ENCODE measurements at regions not wholly inside any gene's neighbourhood (a gene's known extent, or its start where the extent isn't known, plus 50 kb on each side); places are given as distances from the start of the nearest gene placed in this dataset.

DNA sequence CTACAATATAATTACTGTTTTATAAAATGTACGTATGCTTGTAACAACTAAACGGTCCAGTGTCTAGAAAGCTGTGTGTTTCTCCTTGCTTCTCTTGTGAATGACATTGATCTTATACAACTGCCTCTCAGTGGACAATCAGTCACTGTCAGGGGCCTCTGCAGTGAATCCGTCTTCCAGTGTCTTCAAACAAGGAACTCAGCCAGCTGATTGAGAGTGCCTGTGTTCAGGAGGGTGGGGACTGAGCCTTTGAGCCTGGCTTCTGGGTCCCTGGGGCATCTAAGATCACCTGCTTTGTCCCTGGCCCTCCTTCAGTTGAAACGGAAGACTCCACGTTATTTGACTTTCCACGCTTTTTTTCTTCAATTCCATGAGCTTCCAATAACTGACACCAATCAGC lies 133.1 kb upstream of the SFSWAP start:
- TF ChIP-seq, protein P1, sequence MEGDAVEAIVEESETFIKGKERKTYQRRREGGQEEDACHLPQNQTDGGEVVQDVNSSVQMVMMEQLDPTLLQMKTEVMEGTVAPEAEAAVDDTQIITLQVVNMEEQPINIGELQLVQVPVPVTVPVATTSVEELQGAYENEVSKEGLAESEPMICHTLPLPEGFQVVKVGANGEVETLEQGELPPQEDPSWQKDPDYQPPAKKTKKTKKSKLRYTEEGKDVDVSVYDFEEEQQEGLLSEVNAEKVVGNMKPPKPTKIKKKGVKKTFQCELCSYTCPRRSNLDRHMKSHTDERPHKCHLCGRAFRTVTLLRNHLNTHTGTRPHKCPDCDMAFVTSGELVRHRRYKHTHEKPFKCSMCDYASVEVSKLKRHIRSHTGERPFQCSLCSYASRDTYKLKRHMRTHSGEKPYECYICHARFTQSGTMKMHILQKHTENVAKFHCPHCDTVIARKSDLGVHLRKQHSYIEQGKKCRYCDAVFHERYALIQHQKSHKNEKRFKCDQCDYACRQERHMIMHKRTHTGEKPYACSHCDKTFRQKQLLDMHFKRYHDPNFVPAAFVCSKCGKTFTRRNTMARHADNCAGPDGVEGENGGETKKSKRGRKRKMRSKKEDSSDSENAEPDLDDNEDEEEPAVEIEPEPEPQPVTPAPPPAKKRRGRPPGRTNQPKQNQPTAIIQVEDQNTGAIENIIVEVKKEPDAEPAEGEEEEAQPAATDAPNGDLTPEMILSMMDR (IDR thresholded peaks at IDR 0.05; ENCODE audit: unreplicated experiment) = no peak
- BruUV-seq (replicated peaks) = no TSS peak
- Mint-ChIP-seq H3K36me3 (ENCODE audit: insufficient read depth, unreplicated experiment) (no peaks in the 10 kb centered on the region), H3K27ac (ENCODE audit: low read depth, unreplicated experiment) (no peak overlapping the region), H3K4me3 (ENCODE audit: unreplicated experiment) (no peak overlapping the region), H3K4me1 (ENCODE audit: insufficient read depth, unreplicated experiment) (no peaks in the 10 kb centered on the region), H3K27me3 (ENCODE audit: insufficient read depth, unreplicated experiment) (peaks cover 74% of the 10 kb centered on the region), H3K9me3 (ENCODE audit: unreplicated experiment) (peaks cover 10% of the 10 kb centered on the region)
- POLR2A ChIA-PET = no interaction called here
- intact Hi-C loops (cut with micrococcal nuclease) = no loop called here
- CTCF ChIA-PET = interaction anchor here (0.6 kb wide), 1 partner anchor 751 kb away, joined by 3 read pairs; no protein-coding TSS in a partner anchor
- DNase-seq (ENCODE audit: unreplicated experiment) = no peak

DNA sequence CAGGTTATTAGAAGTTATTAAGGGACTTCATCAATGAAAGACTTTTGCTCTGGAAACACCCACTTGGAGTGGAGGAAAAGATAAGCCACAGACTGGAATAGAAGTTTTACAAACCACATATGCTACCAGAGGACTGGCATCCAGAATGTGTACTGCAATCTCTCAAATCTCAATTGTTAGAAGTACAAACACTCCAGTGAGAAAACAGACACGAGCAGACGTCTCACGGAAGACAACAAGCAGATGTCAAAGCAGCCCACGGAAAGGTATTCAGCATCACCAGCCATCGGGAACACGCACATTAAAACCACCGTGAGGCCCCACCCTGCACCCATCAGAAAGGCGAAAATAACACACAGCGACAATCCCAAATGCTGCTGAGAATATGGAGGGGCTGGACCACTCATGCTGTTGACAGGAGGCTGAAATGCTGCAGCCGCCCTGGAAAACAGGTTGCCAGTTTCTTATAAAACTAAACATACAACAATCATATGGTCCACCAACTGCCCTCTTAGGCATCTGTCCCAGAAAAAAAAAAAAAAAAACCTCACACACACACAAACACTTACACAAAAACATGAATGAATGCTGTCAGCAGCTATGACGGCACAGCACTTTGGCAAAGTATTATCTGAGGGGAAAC lies 131.9 kb upstream of the SFSWAP start:
- H3K4me1 Mint-ChIP-seq (ENCODE audit: insufficient read depth, unreplicated experiment) = no peaks in the 10 kb centered on the region
- DNase-seq (ENCODE audit: unreplicated experiment) = no peak
- intact Hi-C loops (cut with micrococcal nuclease) = no loop called here
- H3K9me3 Mint-ChIP-seq (ENCODE audit: unreplicated experiment) = peaks cover 10% of the 10 kb centered on the region
- H3K36me3 Mint-ChIP-seq (ENCODE audit: insufficient read depth, unreplicated experiment) = no peaks in the 10 kb centered on the region
- BruUV-seq (replicated peaks) = no TSS peak
- CTCF ChIA-PET = no interaction called here
- peaks cover 74% of the 10 kb centered on the region for H3K27me3 Mint-ChIP-seq (ENCODE audit: insufficient read depth, unreplicated experiment)
- H3K4me3 Mint-ChIP-seq (ENCODE audit: unreplicated experiment) = no peak overlapping the region
- TF ChIP-seq, protein P1 (IDR thresholded peaks at IDR 0.05; ENCODE audit: unreplicated experiment) = no peak
- POLR2A ChIA-PET = no interaction called here
- H3K27ac Mint-ChIP-seq (ENCODE audit: low read depth, unreplicated experiment) = no peak overlapping the region

DNA sequence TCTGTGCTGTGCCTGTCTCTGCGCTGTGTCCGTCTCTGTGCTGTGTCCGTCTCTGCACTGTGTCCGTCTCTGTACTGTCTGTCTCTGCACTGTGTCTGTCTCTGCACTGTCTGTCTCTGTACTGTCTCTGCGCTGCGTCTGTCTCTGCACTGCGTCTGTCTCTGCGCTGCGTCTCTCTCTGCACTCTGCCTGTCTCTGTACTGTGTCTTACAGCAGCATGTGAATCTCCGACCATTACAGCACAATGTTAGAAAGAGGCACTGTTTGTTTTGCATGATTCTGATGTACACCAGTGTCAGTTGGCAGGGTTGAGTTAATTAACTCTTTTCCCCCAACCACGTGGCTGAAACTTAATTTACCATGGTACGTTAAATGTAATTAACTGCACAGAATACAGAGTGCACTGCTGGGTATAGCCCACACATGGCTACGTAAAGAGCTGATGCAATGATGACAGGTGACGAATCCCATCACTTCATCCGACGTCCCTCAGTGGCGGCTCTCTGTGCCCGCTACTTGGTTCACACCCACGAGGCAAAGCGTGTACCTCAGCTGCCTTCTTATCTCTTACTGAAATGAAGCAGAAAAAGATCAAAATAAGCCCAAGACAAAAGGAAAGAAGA lies 127.7 kb upstream of the SFSWAP start:
- peaks cover 7% of the 10 kb centered on the region for H3K9me3 Mint-ChIP-seq (ENCODE audit: unreplicated experiment)
- ChIA-PET CTCF (no interaction called here), POLR2A (no interaction called here)
- TF ChIP-seq, protein P1 (IDR thresholded peaks at IDR 0.05; ENCODE audit: unreplicated experiment) = no peak
- no peak overlapping the region for H3K27ac Mint-ChIP-seq (ENCODE audit: low read depth, unreplicated experiment)
- intact Hi-C loops (cut with micrococcal nuclease) = no loop called here
- no peak for DNase-seq (ENCODE audit: unreplicated experiment)
- H3K4me1 Mint-ChIP-seq (ENCODE audit: insufficient read depth, unreplicated experiment) = no peaks in the 10 kb centered on the region
- H3K27me3 Mint-ChIP-seq (ENCODE audit: insufficient read depth, unreplicated experiment) = peaks cover 60% of the 10 kb centered on the region
- no peak overlapping the region for H3K4me3 Mint-ChIP-seq (ENCODE audit: unreplicated experiment)
- no TSS peak for BruUV-seq (replicated peaks)
- no peaks in the 10 kb centered on the region for H3K36me3 Mint-ChIP-seq (ENCODE audit: insufficient read depth, unreplicated experiment)

DNA sequence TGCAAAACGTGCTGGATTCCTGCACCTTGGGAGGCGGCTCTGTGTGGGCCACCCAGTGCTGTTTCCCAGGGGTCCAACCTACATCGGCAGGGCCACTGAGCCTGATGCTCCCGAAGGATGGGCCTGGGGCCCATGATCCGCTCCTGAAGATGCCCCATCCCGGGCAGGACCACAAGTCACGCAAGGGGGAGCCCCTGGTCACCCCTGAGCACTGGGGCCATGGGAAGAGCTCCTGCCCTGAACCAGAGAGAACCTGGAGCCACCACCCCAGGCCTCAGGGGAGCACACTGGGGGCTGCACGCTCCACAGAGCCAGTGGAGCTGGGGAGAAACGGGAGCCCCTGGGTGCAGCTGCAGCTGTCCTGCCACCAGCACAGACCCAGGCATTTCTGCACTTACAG lies 124.6 kb upstream of the SFSWAP start:
- ChIA-PET POLR2A (no interaction called here), CTCF (no interaction called here)
- TF ChIP-seq, protein P1 (IDR thresholded peaks at IDR 0.05; ENCODE audit: unreplicated experiment) = no peak
- no peaks in the 10 kb centered on the region for H3K4me1 Mint-ChIP-seq (ENCODE audit: insufficient read depth, unreplicated experiment)
- DNase-seq (ENCODE audit: unreplicated experiment) = no peak
- peaks cover 7% of the 10 kb centered on the region for H3K9me3 Mint-ChIP-seq (ENCODE audit: unreplicated experiment)
- peaks cover 54% of the 10 kb centered on the region for H3K27me3 Mint-ChIP-seq (ENCODE audit: insufficient read depth, unreplicated experiment)
- H3K4me3 Mint-ChIP-seq (ENCODE audit: unreplicated experiment) = no peak overlapping the region
- intact Hi-C loops (cut with micrococcal nuclease) = no loop called here
- H3K36me3 Mint-ChIP-seq (ENCODE audit: insufficient read depth, unreplicated experiment) = no peaks in the 10 kb centered on the region
- H3K27ac Mint-ChIP-seq (ENCODE audit: low read depth, unreplicated experiment) = no peak overlapping the region
- BruUV-seq (replicated peaks) = no TSS peak

All from MCF 10A (cell line).